MM.1S (cell line): ENCODE measurements at regions not wholly inside any gene's neighbourhood (a gene's known extent, or its start where the extent isn't known, plus 50 kb on each side); places are given as distances from the start of the nearest gene placed in this dataset.

Source experiments
- DNase-seq: peaks from one replicate; pipeline ENCODE4 v3.0.0-alpha.2; 2015
- H2AFZ ChIP-seq: fragments of 300-600 bp; sonication (generic); 2 replicates; pipeline ENCODE4 v1.6.0; 2016; ENCODE audit warnings: antibody characterized with exemption, low read length
- H3F3A ChIP-seq: fragments of 300-600 bp; sonication (generic); 2 replicates; pipeline ENCODE4 v1.6.1; 2016; ENCODE audit warnings: mild to moderate bottlenecking, antibody characterized with exemption, low read length, moderate library complexity, mixed read lengths; ENCODE audit not compliant: insufficient read depth
- H3K27ac ChIP-seq: fragments of 300-600 bp; sonication (generic); 2 replicates; pipeline ENCODE4 v1.5.1; 2016; ENCODE audit warnings: mild to moderate bottlenecking, low read length
- H3K27me3 ChIP-seq: fragments of 300-600 bp; sonication (generic); replicated peaks from 2 replicates; pipeline ENCODE4 v1.6.0; 2016; ENCODE audit warnings: low read length; ENCODE audit not compliant: insufficient read depth
- H3K36me3 ChIP-seq: fragments of 300-600 bp; sonication (generic); replicated peaks from 2 replicates; pipeline ENCODE4 v1.6.1; 2016; ENCODE audit warnings: mild to moderate bottlenecking, low read length, mixed read lengths; ENCODE audit not compliant: insufficient read depth
- H3K4me1 ChIP-seq: fragments of 300-600 bp; sonication (generic); 2 replicates; pipeline ENCODE4 v1.6.1; 2016; ENCODE audit warnings: low read length, mixed read lengths
- H3K4me2 ChIP-seq: fragments of 300-600 bp; sonication (generic); 2 replicates; pipeline ENCODE4 v1.6.0; 2016; ENCODE audit warnings: low read depth, low read length
- H3K4me3 ChIP-seq: fragments of 300-600 bp; sonication (generic); 2 replicates; pipeline ENCODE4 v1.5.1; 2016; ENCODE audit warnings: low read length, mixed read lengths
- H3K79me2 ChIP-seq: fragments of 300-600 bp; sonication (generic); 2 replicates; pipeline ENCODE4 v1.6.1; 2016; ENCODE audit warnings: mixed run types, low read length, mixed read lengths
- H3K9ac ChIP-seq: fragments of 300-600 bp; sonication (generic); 2 replicates; pipeline ENCODE4 v1.6.1; 2016; ENCODE audit warnings: low read length, mixed read lengths
- H3K9me2 ChIP-seq: fragments of 300-600 bp; sonication (generic); replicated peaks from 2 replicates; pipeline ENCODE4 v1.6.1; 2016; ENCODE audit warnings: mild to moderate bottlenecking, low read length, mixed read lengths; ENCODE audit not compliant: insufficient read depth
- H3K9me3 ChIP-seq: fragments of 300-600 bp; sonication (generic); replicated peaks from 2 replicates; pipeline ENCODE4 v1.6.1; 2016; ENCODE audit warnings: mild to moderate bottlenecking, low read length, mixed read lengths; ENCODE audit not compliant: insufficient read depth
- H4K20me1 ChIP-seq: fragments of 300-600 bp; sonication (generic); 2 replicates; pipeline ENCODE4 v1.6.1; 2016; ENCODE audit warnings: mild to moderate bottlenecking, low read length, moderate library complexity, mixed read lengths; ENCODE audit not compliant: insufficient read depth
- CTCF ChIP-seq: fragments of 300-600 bp; sonication (generic); IDR thresholded peaks from 2 replicates; pipeline ENCODE4 v1.5.1; 2016; ENCODE audit warnings: antibody characterized with exemption, low read length, mixed read lengths
- EZH2 ChIP-seq: fragments of 300-600 bp; sonication (generic); optimal IDR thresholded peaks from 2 replicates; pipeline ENCODE3; 2017; ENCODE audit warnings: low read depth, mild to moderate bottlenecking, antibody characterized with exemption, low read length, mixed read lengths
- EZH2phosphoT487 ChIP-seq: fragments of 300-600 bp; sonication (generic); IDR thresholded peaks from 2 replicates; pipeline ENCODE4 v1.6.1; 2018; ENCODE audit warnings: antibody characterized with exemption, low read length

GRCh38 chr10:100654782-100655325, 90.5 kb upstream of the PAX2 start:
- DNase-seq: no peak
- no peak overlapping the region for H3K9ac ChIP-seq

GRCh38 chr10:100655326-100655759, 90.0 kb upstream of the PAX2 start:
- Histone ChIP-seq H3K27ac (no peak overlapping the region), H3K4me2 (no peak overlapping the region), H3K9me2 (no peaks in the 10 kb centered on the region), H3K36me3 (no peaks in the 10 kb centered on the region), H3K27me3 (peaks cover 82% of the 10 kb centered on the region), H3K9ac (no peak overlapping the region), H3K79me2 (no peaks in the 10 kb centered on the region), H2AFZ (no peak overlapping the region), H3K4me1 (no peaks in the 10 kb centered on the region), H4K20me1 (no peaks in the 10 kb centered on the region), H3F3A (no peaks in the 10 kb centered on the region), H3K9me3 (no peaks in the 10 kb centered on the region), H3K4me3 (no peak overlapping the region)
- no peak for DNase-seq
- no peak for TF ChIP-seq CTCF
- peak; percentile 37 for TF ChIP-seq EZH2

More at GRCh38 chr10:100654782-100655325, 90.5 kb upstream of the PAX2 start:
- no peak for TF ChIP-seq EZH2phosphoT487
- Histone ChIP-seq H3K4me3 (no peak overlapping the region), H3K4me2 (no peak overlapping the region), H3K79me2 (no peaks in the 10 kb centered on the region), H2AFZ (no peak overlapping the region), H4K20me1 (no peaks in the 10 kb centered on the region), H3K4me1 (no peaks in the 10 kb centered on the region), H3K9me2 (no peaks in the 10 kb centered on the region), H3K36me3 (no peaks in the 10 kb centered on the region), H3F3A (no peaks in the 10 kb centered on the region), H3K9me3 (no peaks in the 10 kb centered on the region), H3K27ac (no peak overlapping the region), H3K27me3 (peaks cover 82% of the 10 kb centered on the region)

- Histone ChIP-seq H4K20me1 (no peaks in the 10 kb centered on the region), H3K36me3 (no peaks in the 10 kb centered on the region), H3K9ac (no peak overlapping the region), H3K9me3 (no peaks in the 10 kb centered on the region), H3K4me2 (no peak overlapping the region), H3K27me3 (peaks cover 83% of the 10 kb centered on the region), H3K4me1 (no peaks in the 10 kb centered on the region), H3K9me2 (no peaks in the 10 kb centered on the region), H3K27ac (no peak overlapping the region), H3K79me2 (no peaks in the 10 kb centered on the region), H2AFZ (no peak overlapping the region), H3F3A (no peaks in the 10 kb centered on the region), H3K4me3 (no peak overlapping the region)
- DNase-seq: no peak
- no peak for TF ChIP-seq EZH2
Observed at GRCh38 chr10:100655760-100656421, 89.5 kb upstream of the PAX2 start.

- no peaks in the 10 kb centered on the region for H3K79me2 ChIP-seq
- H4K20me1 ChIP-seq: no peaks in the 10 kb centered on the region
- H3K4me3 ChIP-seq: no peak overlapping the region
- no peak for DNase-seq
- no peaks in the 10 kb centered on the region for H3K36me3 ChIP-seq
- H3F3A ChIP-seq: no peaks in the 10 kb centered on the region
- H3K4me1 ChIP-seq: no peaks in the 10 kb centered on the region
- no peak for TF ChIP-seq EZH2
- TF ChIP-seq CTCF: no peak
- no peak for TF ChIP-seq EZH2phosphoT487
- H3K27ac ChIP-seq: no peak overlapping the region
- no peak overlapping the region for H3K9ac ChIP-seq
- no peaks in the 10 kb centered on the region for H3K9me2 ChIP-seq
- H3K4me2 ChIP-seq: no peak overlapping the region
- no peak overlapping the region for H2AFZ ChIP-seq
- H3K27me3 ChIP-seq: peaks cover 86% of the 10 kb centered on the region
- H3K9me3 ChIP-seq: no peaks in the 10 kb centered on the region
Observed at GRCh38 chr10:100656454-100656853, 88.9 kb upstream of the PAX2 start.
